Ishikawa (cell line): ENCODE measurements at regions not wholly inside any gene's neighbourhood (a gene's known extent, or its start where the extent isn't known, plus 50 kb on each side); places are given as distances from the start of the nearest gene placed in this dataset.

Experiments
- CEBPB ChIP-seq: IDR thresholded peaks from 2 replicates; pipeline ENCODE4 v1.6.1; 2012
- CREB1 ChIP-seq: IDR thresholded peaks from 2 replicates; pipeline ENCODE4 v1.6.1; 2012; ENCODE audit warnings: low read depth
- EGR1 ChIP-seq: IDR thresholded peaks from 2 replicates; pipeline ENCODE4 v1.6.1; 2012
- EP300 ChIP-seq: IDR thresholded peaks from 2 replicates; pipeline ENCODE4 v1.6.1; 2012; ENCODE audit warnings: borderline replicate concordance
- FOXM1 ChIP-seq: IDR thresholded peaks from 2 replicates; pipeline ENCODE4 v1.6.1; 2012; ENCODE audit warnings: low read depth, borderline replicate concordance
- NFIC ChIP-seq: IDR thresholded peaks from 2 replicates; pipeline ENCODE4 v1.6.1; 2012
- RAD21 ChIP-seq: IDR thresholded peaks from 2 replicates; pipeline ENCODE4 v1.6.1; 2012; ENCODE audit warnings: low read depth
- TAF1 ChIP-seq: IDR thresholded peaks from 2 replicates; pipeline ENCODE4 v1.6.1; 2012; ENCODE audit warnings: low read depth, mild to moderate bottlenecking
- TCF12 ChIP-seq: IDR thresholded peaks from 2 replicates; pipeline ENCODE4 v1.6.1; 2012; ENCODE audit warnings: low read depth
- TEAD4 ChIP-seq: IDR thresholded peaks from 2 replicates; pipeline ENCODE4 v1.6.1; 2012
- YY1 ChIP-seq: IDR thresholded peaks from 2 replicates; pipeline ENCODE4 v1.6.1; 2012; ENCODE audit warnings: low read depth
- ZBTB7A ChIP-seq: IDR thresholded peaks from 2 replicates; pipeline ENCODE4 v1.6.1; 2012; ENCODE audit warnings: low read depth
- TF ChIP-seq, protein P1 (sequence below): IDR thresholded peaks from 2 replicates; pipeline ENCODE4 v1.6.1; 2012; ENCODE audit warnings: low read depth, mild to moderate bottlenecking
- TF ChIP-seq, protein P2 (sequence below): IDR thresholded peaks from 2 replicates; pipeline ENCODE4 v1.6.1; 2012
- TF ChIP-seq, protein P3 (sequence below): IDR thresholded peaks from 2 replicates; pipeline ENCODE4 v1.6.1; 2012

DNA sequence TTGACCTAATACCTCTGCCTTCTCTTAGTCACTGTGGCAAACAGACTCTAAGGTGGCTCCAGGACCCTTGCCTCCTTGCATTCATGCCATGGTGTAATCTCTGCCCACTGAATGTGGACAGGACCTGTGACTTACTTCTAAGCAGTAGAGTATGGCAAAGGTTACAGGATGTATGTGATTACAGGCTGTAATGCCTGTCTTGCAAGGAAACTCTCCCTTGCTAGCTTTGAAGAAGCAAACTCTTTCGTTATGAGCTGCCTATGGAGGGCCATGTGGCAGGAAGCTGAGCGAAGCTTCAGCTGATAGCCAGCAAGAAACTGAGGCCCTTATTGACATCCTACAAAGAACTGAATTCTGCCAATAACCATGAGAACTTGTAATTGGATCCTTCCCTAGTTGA is 103.3 kb upstream of the HMHB1 start:
- TF ChIP-seq TAF1, result no peak

DNA sequence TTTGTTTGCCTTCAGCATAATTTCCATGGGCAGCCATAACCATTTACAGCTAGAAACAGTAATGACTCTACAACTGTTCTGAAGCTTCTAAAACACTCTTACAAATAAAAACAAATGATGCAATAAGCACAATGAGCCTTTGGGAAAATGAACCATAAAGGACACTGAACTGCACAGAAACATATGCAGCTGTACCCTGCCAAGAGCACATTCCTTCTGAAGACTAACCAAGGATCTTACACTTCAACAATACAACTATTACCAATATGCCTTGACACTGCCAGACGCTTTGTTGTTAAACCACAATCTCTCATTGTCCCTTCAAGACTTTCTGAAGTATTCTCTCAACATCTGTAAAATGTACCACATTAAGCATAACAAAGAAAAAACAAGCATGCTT is 104.2 kb upstream of the HMHB1 start:
- TF ChIP-seq CEBPB, result no peak
- no peak for TF ChIP-seq CREB1
- no peak for TF ChIP-seq ZBTB7A
- no peak for TF ChIP-seq TEAD4
- TF ChIP-seq TAF1, result no peak
- TF ChIP-seq, protein P1, sequence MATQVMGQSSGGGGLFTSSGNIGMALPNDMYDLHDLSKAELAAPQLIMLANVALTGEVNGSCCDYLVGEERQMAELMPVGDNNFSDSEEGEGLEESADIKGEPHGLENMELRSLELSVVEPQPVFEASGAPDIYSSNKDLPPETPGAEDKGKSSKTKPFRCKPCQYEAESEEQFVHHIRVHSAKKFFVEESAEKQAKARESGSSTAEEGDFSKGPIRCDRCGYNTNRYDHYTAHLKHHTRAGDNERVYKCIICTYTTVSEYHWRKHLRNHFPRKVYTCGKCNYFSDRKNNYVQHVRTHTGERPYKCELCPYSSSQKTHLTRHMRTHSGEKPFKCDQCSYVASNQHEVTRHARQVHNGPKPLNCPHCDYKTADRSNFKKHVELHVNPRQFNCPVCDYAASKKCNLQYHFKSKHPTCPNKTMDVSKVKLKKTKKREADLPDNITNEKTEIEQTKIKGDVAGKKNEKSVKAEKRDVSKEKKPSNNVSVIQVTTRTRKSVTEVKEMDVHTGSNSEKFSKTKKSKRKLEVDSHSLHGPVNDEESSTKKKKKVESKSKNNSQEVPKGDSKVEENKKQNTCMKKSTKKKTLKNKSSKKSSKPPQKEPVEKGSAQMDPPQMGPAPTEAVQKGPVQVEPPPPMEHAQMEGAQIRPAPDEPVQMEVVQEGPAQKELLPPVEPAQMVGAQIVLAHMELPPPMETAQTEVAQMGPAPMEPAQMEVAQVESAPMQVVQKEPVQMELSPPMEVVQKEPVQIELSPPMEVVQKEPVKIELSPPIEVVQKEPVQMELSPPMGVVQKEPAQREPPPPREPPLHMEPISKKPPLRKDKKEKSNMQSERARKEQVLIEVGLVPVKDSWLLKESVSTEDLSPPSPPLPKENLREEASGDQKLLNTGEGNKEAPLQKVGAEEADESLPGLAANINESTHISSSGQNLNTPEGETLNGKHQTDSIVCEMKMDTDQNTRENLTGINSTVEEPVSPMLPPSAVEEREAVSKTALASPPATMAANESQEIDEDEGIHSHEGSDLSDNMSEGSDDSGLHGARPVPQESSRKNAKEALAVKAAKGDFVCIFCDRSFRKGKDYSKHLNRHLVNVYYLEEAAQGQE, result no peak
- TF ChIP-seq, protein P2, sequence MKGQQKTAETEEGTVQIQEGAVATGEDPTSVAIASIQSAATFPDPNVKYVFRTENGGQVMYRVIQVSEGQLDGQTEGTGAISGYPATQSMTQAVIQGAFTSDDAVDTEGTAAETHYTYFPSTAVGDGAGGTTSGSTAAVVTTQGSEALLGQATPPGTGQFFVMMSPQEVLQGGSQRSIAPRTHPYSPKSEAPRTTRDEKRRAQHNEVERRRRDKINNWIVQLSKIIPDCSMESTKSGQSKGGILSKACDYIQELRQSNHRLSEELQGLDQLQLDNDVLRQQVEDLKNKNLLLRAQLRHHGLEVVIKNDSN, result no peak

DNA sequence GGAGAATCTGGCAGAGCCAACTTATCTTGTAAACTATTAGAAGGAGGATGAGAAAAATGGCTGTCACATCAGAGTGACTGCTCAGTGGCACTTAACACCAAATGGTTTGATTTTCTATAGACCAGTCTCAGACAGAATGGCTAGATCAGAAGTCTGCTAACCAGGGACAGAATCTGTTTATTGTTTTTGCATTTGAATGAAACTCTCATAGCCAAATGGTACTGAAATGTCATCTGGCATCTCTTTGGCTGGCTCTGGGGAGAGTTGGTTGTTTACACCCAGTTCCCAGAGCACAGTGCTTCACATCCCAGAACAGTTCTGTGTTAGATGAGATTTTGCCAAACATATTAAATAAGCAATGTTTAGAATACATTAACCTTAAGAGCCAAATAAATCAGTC is 106.6 kb upstream of the HMHB1 start:
- TF ChIP-seq NFIC, result no peak
- no peak for TF ChIP-seq ZBTB7A
- no peak for TF ChIP-seq CREB1
- TF ChIP-seq TEAD4, result no peak
- no peak for TF ChIP-seq TCF12
- TF ChIP-seq, protein P3, sequence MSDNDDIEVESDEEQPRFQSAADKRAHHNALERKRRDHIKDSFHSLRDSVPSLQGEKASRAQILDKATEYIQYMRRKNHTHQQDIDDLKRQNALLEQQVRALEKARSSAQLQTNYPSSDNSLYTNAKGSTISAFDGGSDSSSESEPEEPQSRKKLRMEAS, result no peak
- TF ChIP-seq, protein P1, result no peak
- no peak for TF ChIP-seq CEBPB
- TF ChIP-seq EP300, result no peak
- TF ChIP-seq, protein P2, result no peak
- no peak for TF ChIP-seq FOXM1
- TF ChIP-seq RAD21, result no peak
- TF ChIP-seq YY1, result no peak
- no peak for TF ChIP-seq EGR1

DNA sequence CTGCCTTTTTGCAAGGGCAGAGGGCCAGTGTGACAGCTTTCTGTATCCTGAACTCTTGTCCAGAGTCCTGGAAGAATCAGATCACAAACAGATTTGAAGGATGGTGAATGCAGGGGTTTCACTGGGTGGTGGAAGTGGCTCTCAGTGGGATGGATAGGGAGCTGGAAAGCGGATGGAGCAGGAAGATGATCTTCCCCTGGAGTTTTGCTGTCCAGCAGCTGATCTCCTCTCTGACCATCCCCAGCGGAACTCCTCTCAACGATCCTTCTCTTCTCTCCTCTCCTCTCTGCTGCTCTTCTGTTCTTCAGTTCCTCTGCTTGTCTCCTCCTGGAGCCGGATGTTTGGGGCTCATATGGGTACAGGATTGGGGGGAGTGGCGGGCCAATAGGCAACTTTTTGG is 108.3 kb upstream of the HMHB1 start:
- no peak for TF ChIP-seq CEBPB
- no peak for TF ChIP-seq YY1
- TF ChIP-seq ZBTB7A, result no peak
- no peak for TF ChIP-seq CREB1
- TF ChIP-seq RAD21, result no peak
- no peak for TF ChIP-seq TAF1
- TF ChIP-seq TEAD4, result no peak
- TF ChIP-seq, protein P3, result no peak
- no peak for TF ChIP-seq EP300
- TF ChIP-seq, protein P1, result no peak

DNA sequence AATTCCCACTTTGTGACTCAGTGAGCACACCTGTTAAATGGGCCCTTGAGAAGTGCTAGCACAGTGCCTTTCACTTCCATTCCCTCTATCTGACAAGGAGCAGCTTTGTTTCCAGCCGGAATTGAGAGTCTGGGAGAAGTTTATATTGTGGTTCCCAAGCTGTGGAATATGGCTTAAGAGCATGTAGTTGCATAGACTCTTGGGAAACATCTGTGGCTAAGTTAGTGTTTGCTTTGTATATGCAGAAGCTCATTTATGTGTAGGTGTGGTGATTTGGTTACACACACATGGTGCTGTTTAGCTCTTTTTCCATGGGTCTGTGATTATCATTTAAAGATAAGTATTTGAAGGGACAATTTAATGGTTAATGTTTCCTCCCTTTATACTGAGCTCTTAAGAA is 110.5 kb upstream of the HMHB1 start:
- no peak for TF ChIP-seq NFIC
- TF ChIP-seq TAF1, result no peak
- TF ChIP-seq CEBPB, result no peak
- TF ChIP-seq, protein P1, result no peak
- no peak for TF ChIP-seq EGR1
- TF ChIP-seq, protein P3, result no peak
- TF ChIP-seq YY1, result no peak
- no peak for TF ChIP-seq CREB1
- TF ChIP-seq ZBTB7A, result no peak
- TF ChIP-seq RAD21, result no peak
- TF ChIP-seq, protein P2, result no peak
- no peak for TF ChIP-seq TEAD4
- TF ChIP-seq TCF12, result no peak
- TF ChIP-seq EP300, result no peak
- TF ChIP-seq FOXM1, result no peak
